ENCODE measurements at regions not wholly inside any gene's neighbourhood (a gene's known extent, or its start where the extent isn't known, plus 50 kb on each side); places are given as distances from the start of the nearest gene placed in this dataset.

GRCh38 chr5:158126442-158127405, 267.8 kb upstream of the CLINT1 start:
- Histone ChIP-seq H3K9me3 (replicated peaks; ENCODE audit: control insufficient read depth, low read depth, low read length) (no peaks in the 10 kb centered on the region), H3K4me3 (ENCODE audit: low read length) (no peak overlapping the region), H3K27me3 (ENCODE audit: control insufficient read depth, insufficient read depth, low read length) (no peaks in the 10 kb centered on the region), H3K4me1 (ENCODE audit: control insufficient read depth, insufficient read depth, low read length) (peaks cover 12% of the 10 kb centered on the region), H3K27ac (ENCODE audit: low read length) (no peak overlapping the region), H3K36me3 (ENCODE audit: control insufficient read depth, insufficient read depth, low read length) (no peaks in the 10 kb centered on the region)
- 60% methylated on average over 5 of the region's 11 CpGs for WGBS (ENCODE audit: insufficient coverage)
- DNase-seq = peak; percentile 28

DNA sequence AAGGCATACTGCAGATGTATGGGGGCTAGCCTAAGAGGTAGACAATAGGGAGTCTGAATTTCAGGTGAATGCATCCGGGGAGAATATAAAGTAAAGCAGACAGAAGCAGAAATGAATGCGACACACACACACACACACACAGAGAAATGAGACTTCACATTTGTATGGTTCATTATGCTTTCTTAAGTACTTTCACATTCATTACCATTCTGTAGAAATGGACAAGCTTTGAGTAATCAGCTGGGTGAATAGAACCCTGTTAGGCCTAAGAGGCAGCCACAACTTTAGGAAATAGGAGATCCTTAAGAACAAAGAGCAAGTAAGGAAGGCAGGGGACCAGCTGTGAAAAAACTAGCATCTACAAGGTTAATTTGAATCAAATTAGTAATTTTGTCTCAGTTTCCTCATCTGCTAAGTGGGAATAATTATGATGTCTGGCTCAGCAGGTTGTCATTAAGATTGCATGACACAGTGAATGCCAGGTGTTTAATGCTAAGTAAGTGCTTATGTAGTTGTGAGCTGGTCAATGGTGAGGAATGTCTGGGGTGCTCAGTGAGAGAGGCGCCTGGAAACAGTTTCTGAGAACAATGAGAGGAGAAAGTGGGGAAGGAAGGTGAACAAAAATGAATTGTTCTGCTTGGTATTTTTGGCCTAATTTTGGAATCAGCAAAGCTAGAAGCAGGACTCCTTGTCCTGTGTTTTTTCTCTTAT, 265.8 kb upstream of the CLINT1 start:
- Histone ChIP-seq H3K27me3 (ENCODE audit: control insufficient read depth, insufficient read depth, low read length) (no peaks in the 10 kb centered on the region), H3K36me3 (ENCODE audit: control insufficient read depth, insufficient read depth, low read length) (no peaks in the 10 kb centered on the region), H3K9me3 (replicated peaks; ENCODE audit: control insufficient read depth, low read depth, low read length) (no peaks in the 10 kb centered on the region), H3K27ac (ENCODE audit: low read length) (no peak overlapping the region), H3K4me3 (ENCODE audit: low read length) (no peak overlapping the region), H3K4me1 (ENCODE audit: control insufficient read depth, insufficient read depth, low read length) (peaks cover 14% of the 10 kb centered on the region)
- no peak for DNase-seq
- WGBS (ENCODE audit: insufficient coverage) = 100% methylated on average over 1 of the region's 3 CpGs

DNA sequence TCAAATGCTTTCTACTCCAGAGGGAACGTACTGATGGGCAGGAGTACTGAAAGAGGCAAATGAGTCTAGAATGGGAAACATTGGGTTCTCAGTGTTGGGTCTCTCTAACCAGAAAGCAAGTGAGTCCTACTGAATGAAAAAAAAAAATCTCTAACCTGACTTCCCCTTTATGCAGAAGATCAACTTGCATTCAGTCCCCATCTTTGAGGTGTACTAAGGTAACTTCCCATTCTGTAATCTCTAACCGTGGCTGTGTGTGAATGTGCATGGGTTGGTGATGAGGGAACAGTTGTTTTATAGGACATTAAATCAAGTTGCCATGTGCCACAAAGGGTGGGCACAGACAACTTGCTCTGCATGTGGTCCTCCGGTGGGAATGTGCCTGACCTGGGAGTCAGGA, 264.6 kb upstream of the CLINT1 start:
- 80% methylated on average over 1 of the region's 3 CpGs for WGBS (ENCODE audit: insufficient coverage)
- Histone ChIP-seq H3K36me3 (ENCODE audit: control insufficient read depth, insufficient read depth, low read length) (no peaks in the 10 kb centered on the region), H3K27ac (ENCODE audit: low read length) (no peak overlapping the region), H3K9me3 (replicated peaks; ENCODE audit: control insufficient read depth, low read depth, low read length) (no peaks in the 10 kb centered on the region), H3K4me1 (ENCODE audit: control insufficient read depth, insufficient read depth, low read length) (peaks cover 14% of the 10 kb centered on the region), H3K4me3 (ENCODE audit: low read length) (no peak overlapping the region), H3K27me3 (ENCODE audit: control insufficient read depth, insufficient read depth, low read length) (no peaks in the 10 kb centered on the region)
- DNase-seq = no peak

DNA sequence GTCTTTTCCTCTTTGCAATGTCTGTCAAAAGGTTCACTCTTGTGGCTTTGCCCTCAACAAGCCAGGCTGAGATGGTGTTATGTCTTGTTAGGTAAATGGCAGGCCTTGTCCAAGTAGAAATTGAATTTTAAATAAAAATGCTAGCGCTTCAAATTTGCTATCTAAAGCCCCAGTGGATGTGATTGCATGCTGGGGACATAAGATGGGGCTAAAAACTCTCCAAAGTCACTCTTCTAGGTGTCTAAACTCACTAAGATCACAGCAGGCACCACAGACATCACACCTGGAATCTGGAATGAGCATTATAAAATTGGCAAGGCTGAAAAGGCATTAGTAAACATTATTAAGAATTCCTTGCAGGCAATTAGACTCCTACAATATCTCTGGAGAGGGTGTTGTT, 262.7 kb upstream of the CLINT1 start:
- no peaks in the 10 kb centered on the region for H3K36me3 ChIP-seq (ENCODE audit: control insufficient read depth, insufficient read depth, low read length)
- no CpG with 5 or more reads among the region's 1 CpG for WGBS (ENCODE audit: insufficient coverage)
- H3K4me1 ChIP-seq (ENCODE audit: control insufficient read depth, insufficient read depth, low read length) = peaks cover 4% of the 10 kb centered on the region
- DNase-seq = no peak
- no peak overlapping the region for H3K4me3 ChIP-seq (ENCODE audit: low read length)
- no peak overlapping the region for H3K27ac ChIP-seq (ENCODE audit: low read length)
- H3K9me3 ChIP-seq (replicated peaks; ENCODE audit: control insufficient read depth, low read depth, low read length) = no peaks in the 10 kb centered on the region
- no peaks in the 10 kb centered on the region for H3K27me3 ChIP-seq (ENCODE audit: control insufficient read depth, insufficient read depth, low read length)

DNA sequence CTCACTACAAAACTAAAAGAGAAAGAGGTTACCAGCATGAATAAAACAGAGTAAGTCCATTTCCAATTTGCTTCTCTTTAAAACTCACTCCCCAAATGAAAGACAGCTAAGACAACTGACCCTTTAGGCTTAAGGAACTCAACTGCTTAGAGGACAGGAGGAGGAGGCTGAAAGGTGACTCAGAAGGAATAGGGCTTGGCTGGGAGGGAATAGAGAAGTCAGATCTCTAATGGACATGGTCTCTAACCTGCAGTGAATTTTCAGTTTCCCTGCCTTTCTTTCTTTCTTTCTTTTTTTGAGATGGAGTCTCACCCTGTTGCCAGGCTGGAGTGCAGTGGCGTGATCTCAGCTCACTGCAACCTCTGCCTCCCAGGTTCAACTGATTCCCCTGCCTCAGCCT, 261.8 kb upstream of the CLINT1 start:
- Histone ChIP-seq H3K9me3 (replicated peaks; ENCODE audit: control insufficient read depth, low read depth, low read length) (no peaks in the 10 kb centered on the region), H3K27me3 (ENCODE audit: control insufficient read depth, insufficient read depth, low read length) (no peaks in the 10 kb centered on the region), H3K27ac (ENCODE audit: low read length) (no peak overlapping the region), H3K4me3 (ENCODE audit: low read length) (no peak overlapping the region), H3K36me3 (ENCODE audit: control insufficient read depth, insufficient read depth, low read length) (no peaks in the 10 kb centered on the region), H3K4me1 (ENCODE audit: control insufficient read depth, insufficient read depth, low read length) (peaks cover 3% of the 10 kb centered on the region)
- DNase-seq = no peak
- WGBS (ENCODE audit: insufficient coverage) = 100% methylated on average over 1 of the region's 1 CpG

- 33% methylated on average over 1 of the region's 5 CpGs for WGBS (ENCODE audit: insufficient coverage)
- no peaks in the 10 kb centered on the region for H3K36me3 ChIP-seq (ENCODE audit: control insufficient read depth, insufficient read depth, low read length)
- H3K27ac ChIP-seq (ENCODE audit: low read length) = no peak overlapping the region
- H3K27me3 ChIP-seq (ENCODE audit: control insufficient read depth, insufficient read depth, low read length) = no peaks in the 10 kb centered on the region
- peak; percentile 71 for DNase-seq
- H3K9me3 ChIP-seq (replicated peaks; ENCODE audit: control insufficient read depth, low read depth, low read length) = no peaks in the 10 kb centered on the region
- no peak overlapping the region for H3K4me3 ChIP-seq (ENCODE audit: low read length)
- H3K4me1 ChIP-seq (ENCODE audit: control insufficient read depth, insufficient read depth, low read length) = peaks cover 3% of the 10 kb centered on the region
Measured at GRCh38 chr5:158119961-158120723, 261.2 kb upstream of the CLINT1 start.

DNA sequence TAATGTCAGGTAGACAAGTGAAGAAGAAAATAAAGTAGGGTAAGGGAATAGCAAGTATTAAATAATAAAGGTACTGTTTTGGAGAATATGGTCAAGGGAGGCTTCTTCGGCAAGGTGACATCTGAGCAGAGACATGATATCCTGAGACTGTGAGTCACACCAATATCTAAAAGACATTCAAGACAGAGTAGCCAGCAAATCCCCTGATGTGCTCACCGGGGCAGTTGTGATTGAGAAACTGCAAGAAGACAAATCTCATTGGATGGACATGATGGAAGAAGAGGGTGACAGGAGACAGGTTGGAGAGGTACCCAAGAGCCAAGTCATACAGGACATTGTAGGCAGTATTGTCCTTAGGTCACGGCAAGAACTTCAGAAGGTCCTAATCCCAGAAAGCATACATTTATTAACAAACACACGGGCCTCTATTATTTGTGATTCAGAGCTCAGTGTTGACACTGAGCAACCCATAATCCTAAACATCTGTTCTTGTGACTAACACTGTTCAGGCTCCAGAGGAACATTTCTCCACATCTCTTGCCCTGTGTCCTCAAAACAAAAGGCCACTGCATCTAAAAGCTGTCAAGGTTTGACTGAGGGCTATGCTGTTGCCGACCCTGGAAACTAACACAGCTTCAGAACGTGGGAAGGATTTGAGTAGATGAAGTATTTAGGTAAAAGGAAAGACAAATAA, 258.7 kb upstream of the CLINT1 start:
- no peak for DNase-seq
- WGBS (ENCODE audit: insufficient coverage) = 63% methylated on average over 1 of the region's 6 CpGs
- H3K4me1 ChIP-seq (ENCODE audit: control insufficient read depth, insufficient read depth, low read length) = peaks cover 3% of the 10 kb centered on the region
- H3K27ac ChIP-seq (ENCODE audit: low read length) = no peak overlapping the region
- no peaks in the 10 kb centered on the region for H3K9me3 ChIP-seq (replicated peaks; ENCODE audit: control insufficient read depth, low read depth, low read length)
- no peaks in the 10 kb centered on the region for H3K27me3 ChIP-seq (ENCODE audit: control insufficient read depth, insufficient read depth, low read length)
- no peak overlapping the region for H3K4me3 ChIP-seq (ENCODE audit: low read length)
- H3K36me3 ChIP-seq (ENCODE audit: control insufficient read depth, insufficient read depth, low read length) = no peaks in the 10 kb centered on the region

GRCh38 chr5:158116965-158117364, 258.0 kb upstream of the CLINT1 start:
- H3K4me1 ChIP-seq (ENCODE audit: control insufficient read depth, insufficient read depth, low read length) = peaks cover 3% of the 10 kb centered on the region
- no peaks in the 10 kb centered on the region for H3K9me3 ChIP-seq (replicated peaks; ENCODE audit: control insufficient read depth, low read depth, low read length)
- no peaks in the 10 kb centered on the region for H3K36me3 ChIP-seq (ENCODE audit: control insufficient read depth, insufficient read depth, low read length)
- H3K27ac ChIP-seq (ENCODE audit: low read length) = no peak overlapping the region
- no peaks in the 10 kb centered on the region for H3K27me3 ChIP-seq (ENCODE audit: control insufficient read depth, insufficient read depth, low read length)
- no peak for DNase-seq
- H3K4me3 ChIP-seq (ENCODE audit: low read length) = no peak overlapping the region
- WGBS (ENCODE audit: insufficient coverage) = no CpG with 5 or more reads among the region's 2 CpGs

DNA sequence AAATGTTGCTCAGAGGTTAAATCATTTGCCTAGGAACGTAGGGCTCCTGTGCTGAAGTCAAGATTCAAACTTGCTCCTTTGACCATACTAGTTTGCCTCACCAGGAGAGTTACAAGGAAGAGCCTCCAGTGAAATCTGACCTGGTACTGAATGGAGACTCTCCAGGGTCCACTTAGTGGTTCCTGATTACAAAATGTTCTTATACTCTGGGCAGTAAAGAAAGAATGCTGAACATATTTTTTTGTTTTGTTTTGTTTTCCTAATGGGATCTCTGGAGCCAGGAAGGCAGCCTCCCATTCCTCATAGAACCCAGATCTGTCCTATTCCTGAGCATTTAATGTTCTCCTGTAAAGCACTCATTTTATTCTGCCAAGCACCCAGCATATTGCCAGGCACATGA, 256.5 kb upstream of the CLINT1 start:
- no CpG with 5 or more reads among the region's 1 CpG for WGBS (ENCODE audit: insufficient coverage)
- H3K36me3 ChIP-seq (ENCODE audit: control insufficient read depth, insufficient read depth, low read length) = no peaks in the 10 kb centered on the region
- no peaks in the 10 kb centered on the region for H3K27me3 ChIP-seq (ENCODE audit: control insufficient read depth, insufficient read depth, low read length)
- no peak for DNase-seq
- no peak overlapping the region for H3K27ac ChIP-seq (ENCODE audit: low read length)
- no peaks in the 10 kb centered on the region for H3K9me3 ChIP-seq (replicated peaks; ENCODE audit: control insufficient read depth, low read depth, low read length)
- peaks cover 3% of the 10 kb centered on the region for H3K4me1 ChIP-seq (ENCODE audit: control insufficient read depth, insufficient read depth, low read length)
- no peak overlapping the region for H3K4me3 ChIP-seq (ENCODE audit: low read length)

Data from muscle of leg (tissue), 3 donors.